OCI-LY7 (cell line): ENCODE measurements at regions not wholly inside any gene's neighbourhood (a gene's known extent, or its start where the extent isn't known, plus 50 kb on each side); places are given as distances from the start of the nearest gene placed in this dataset.

Source experiments
- BruUV-seq: library from RNA; stranded (reverse); fragments of 400-500 nt; replicated peaks from 2 replicates; lab custom pipeline; 2021; lab: Mats Ljungman, UMichigan
- CTCF ChIA-PET: fragments of 300-600 bp; sonication (Branson Sonifier 250); formaldehyde crosslinking; loops from one replicate; lab custom pipeline; 2022; ENCODE audit warnings: antibody characterized with exemption; ENCODE audit not compliant: unreplicated experiment; lab: Charles Lee
- POLR2A ChIA-PET: fragments of 300-600 bp; sonication (Branson Sonifier 250); formaldehyde crosslinking; loops from one replicate; lab custom pipeline; 2022; ENCODE audit warnings: antibody characterized with exemption; lab: Charles Lee
- DNase-seq: peaks from one replicate; pipeline ENCODE4 v3.0.0-alpha.2; 2015; ENCODE audit warnings: low spot score
- H2AFZ ChIP-seq: fragments of 200-600 bp; sonication (generic), shearing (Covaris generic); 2 replicates; pipeline ENCODE4 v1.6.1; 2014; ENCODE audit warnings: mild to moderate bottlenecking, antibody characterized with exemption, low read length, moderate library complexity
- H3K27ac ChIP-seq: fragments of 200-600 bp; sonication (generic); 2 replicates; pipeline ENCODE4 v1.5.1; 2014; ENCODE audit warnings: mixed run types, low read depth, mild to moderate bottlenecking, moderate library complexity, low read length, inconsistent platforms; ENCODE audit not compliant: poor library complexity, severe bottlenecking
- H3K36me3 ChIP-seq: fragments of 200-600 bp; sonication (generic); 2 replicates; pipeline ENCODE4 v1.6.1; 2014; ENCODE audit warnings: mild to moderate bottlenecking, antibody characterized with exemption, low read length, moderate library complexity, mixed read lengths; ENCODE audit not compliant: insufficient read depth
- H3K4me1 ChIP-seq: fragments of 200-600 bp; sonication (generic); 2 replicates; pipeline ENCODE4 v1.5.1; 2014; ENCODE audit warnings: mild to moderate bottlenecking, low read length; ENCODE audit not compliant: insufficient read depth, poor library complexity, severe bottlenecking
- H3K4me2 ChIP-seq: fragments of 200-600 bp; sonication (generic); 2 replicates; pipeline ENCODE4 v1.6.1; 2014; ENCODE audit warnings: mild to moderate bottlenecking, low read length
- H3K4me3 ChIP-seq: fragments of 200-600 bp; sonication (generic); 2 replicates; pipeline ENCODE4 v1.5.1; 2014; ENCODE audit warnings: mild to moderate bottlenecking, low read depth, low read length; ENCODE audit not compliant: poor library complexity, severe bottlenecking
- H3K79me2 ChIP-seq: fragments of 200-600 bp; sonication (generic); 2 replicates; pipeline ENCODE4 v1.6.1; 2016; ENCODE audit warnings: low read depth, mild to moderate bottlenecking, low read length, moderate library complexity, mixed read lengths; ENCODE audit not compliant: insufficient read depth
- H3K9me2 ChIP-seq: fragments of 200-600 bp; sonication (generic); 2 replicates; pipeline ENCODE4 v1.6.1; 2016; ENCODE audit warnings: mild to moderate bottlenecking, low read length, mixed read lengths; ENCODE audit not compliant: insufficient read depth
- H3K9me3 ChIP-seq: fragments of 200-600 bp; sonication (generic); 2 replicates; pipeline ENCODE4 v1.6.1; 2014; ENCODE audit warnings: mild to moderate bottlenecking, mixed run types, low read length, mixed read lengths
- H4K20me1 ChIP-seq: fragments of 200-600 bp; sonication (generic); 2 replicates; pipeline ENCODE4 v1.6.1; 2014; ENCODE audit warnings: mild to moderate bottlenecking, antibody characterized with exemption, low read length, moderate library complexity, mixed read lengths; ENCODE audit not compliant: insufficient read depth
- EZH2phosphoT487 ChIP-seq: fragments of 200-600 bp; sonication (generic); IDR thresholded peaks from 2 replicates; pipeline ENCODE4 v1.6.1; 2018; ENCODE audit warnings: low read depth, borderline replicate concordance, mild to moderate bottlenecking, mixed run types, antibody characterized with exemption, low read length, moderate library complexity, mixed read lengths
- intact Hi-C: fragments of 100-400 bp; cut with micrococcal nuclease; formaldehyde crosslinking; loops from one replicate; pipeline ENCODE4 v1.10.0; 2022; ENCODE audit not compliant: unreplicated experiment
- TF ChIP-seq, protein P1 (sequence below): fragments of 200-600 bp; sonication (generic); conservative IDR thresholded peaks from 2 replicates; pipeline ENCODE4 v1.5.1; 2014; ENCODE audit warnings: mild to moderate bottlenecking, antibody characterized with exemption, low read length, moderate library complexity, mixed read lengths

DNA sequence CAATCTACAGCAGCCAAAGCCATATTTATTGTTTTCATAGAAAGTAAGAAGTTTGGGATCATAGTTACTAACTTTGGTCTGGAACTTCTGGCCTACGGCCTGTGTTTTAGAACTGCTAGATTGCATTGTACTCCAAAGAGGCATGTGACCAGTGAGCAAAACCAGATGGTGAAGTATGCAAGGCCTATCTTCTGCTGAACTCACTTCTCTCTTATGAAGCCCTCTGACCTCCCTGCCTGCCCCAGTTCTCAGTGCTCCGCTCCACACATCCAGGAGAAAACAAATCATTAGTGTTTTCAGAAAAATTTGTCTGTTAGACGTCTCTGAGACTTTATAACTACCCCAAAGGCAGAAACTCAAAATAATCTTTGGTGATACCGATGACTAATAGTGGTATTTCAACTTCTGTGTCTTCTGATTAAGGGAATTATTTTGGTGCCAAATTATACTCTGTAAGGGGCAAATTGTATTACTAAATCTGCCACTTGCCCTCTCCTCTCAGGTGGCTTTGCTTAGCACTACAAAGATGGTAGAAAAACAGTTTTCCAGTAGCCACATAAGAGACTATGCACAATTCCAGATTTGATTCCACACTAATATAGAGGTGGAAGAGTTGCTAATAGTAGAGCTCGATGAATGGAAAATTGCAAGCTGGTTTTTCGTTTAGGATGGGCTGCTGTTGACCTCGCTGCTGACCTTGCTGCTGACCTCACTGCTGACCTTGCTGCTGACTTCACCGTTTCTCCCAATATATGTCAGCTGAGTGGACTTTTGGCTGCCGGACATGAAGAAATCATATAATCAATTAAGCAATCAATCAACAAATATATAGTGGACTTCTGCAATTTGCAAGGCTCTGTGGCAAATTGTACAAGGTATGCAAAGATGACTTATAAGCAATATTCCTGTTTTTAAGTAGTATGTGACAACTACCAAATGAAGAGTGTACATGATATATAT, 147.5 kb downstream of the KITLG start:
- H3K4me3 ChIP-seq = no peak overlapping the region
- H3K9me2 ChIP-seq = no peaks in the 10 kb centered on the region
- intact Hi-C loops = no loop called here
- no peak overlapping the region for H3K27ac ChIP-seq
- no TSS peak for BruUV-seq
- no peak for TF ChIP-seq EZH2phosphoT487
- TF ChIP-seq, protein P1, sequence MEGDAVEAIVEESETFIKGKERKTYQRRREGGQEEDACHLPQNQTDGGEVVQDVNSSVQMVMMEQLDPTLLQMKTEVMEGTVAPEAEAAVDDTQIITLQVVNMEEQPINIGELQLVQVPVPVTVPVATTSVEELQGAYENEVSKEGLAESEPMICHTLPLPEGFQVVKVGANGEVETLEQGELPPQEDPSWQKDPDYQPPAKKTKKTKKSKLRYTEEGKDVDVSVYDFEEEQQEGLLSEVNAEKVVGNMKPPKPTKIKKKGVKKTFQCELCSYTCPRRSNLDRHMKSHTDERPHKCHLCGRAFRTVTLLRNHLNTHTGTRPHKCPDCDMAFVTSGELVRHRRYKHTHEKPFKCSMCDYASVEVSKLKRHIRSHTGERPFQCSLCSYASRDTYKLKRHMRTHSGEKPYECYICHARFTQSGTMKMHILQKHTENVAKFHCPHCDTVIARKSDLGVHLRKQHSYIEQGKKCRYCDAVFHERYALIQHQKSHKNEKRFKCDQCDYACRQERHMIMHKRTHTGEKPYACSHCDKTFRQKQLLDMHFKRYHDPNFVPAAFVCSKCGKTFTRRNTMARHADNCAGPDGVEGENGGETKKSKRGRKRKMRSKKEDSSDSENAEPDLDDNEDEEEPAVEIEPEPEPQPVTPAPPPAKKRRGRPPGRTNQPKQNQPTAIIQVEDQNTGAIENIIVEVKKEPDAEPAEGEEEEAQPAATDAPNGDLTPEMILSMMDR = no peak
- no peaks in the 10 kb centered on the region for H3K36me3 ChIP-seq
- H3K4me1 ChIP-seq = no peaks in the 10 kb centered on the region
- no peak overlapping the region for H3K4me2 ChIP-seq
- CTCF ChIA-PET = no interaction called here
- no peaks in the 10 kb centered on the region for H3K79me2 ChIP-seq
- POLR2A ChIA-PET = no interaction called here
- no peak for DNase-seq
- no peak overlapping the region for H2AFZ ChIP-seq
- H3K9me3 ChIP-seq = no peaks in the 10 kb centered on the region
- no peaks in the 10 kb centered on the region for H4K20me1 ChIP-seq

GRCh38 chr12:88433997-88434703, 146.1 kb downstream of the KITLG start:
- Histone ChIP-seq H3K4me3 (no peak overlapping the region), H3K36me3 (no peaks in the 10 kb centered on the region), H3K4me2 (no peak overlapping the region), H3K4me1 (no peaks in the 10 kb centered on the region), H3K9me3 (no peaks in the 10 kb centered on the region), H3K9me2 (no peaks in the 10 kb centered on the region), H4K20me1 (no peaks in the 10 kb centered on the region), H3K79me2 (no peaks in the 10 kb centered on the region), H2AFZ (no peak overlapping the region), H3K27ac (no peak overlapping the region)
- no TSS peak for BruUV-seq
- POLR2A ChIA-PET = interaction anchor here (0.6 kb wide), 1 partner anchor 433 kb away, joined by 3 read pairs; no protein-coding TSS in a partner anchor
- TF ChIP-seq, protein P1 = no peak
- TF ChIP-seq EZH2phosphoT487 = no peak
- intact Hi-C loops = no loop called here
- CTCF ChIA-PET = no interaction called here
- DNase-seq = no peak
